A673 (cell line): ENCODE measurements at regions not wholly inside any gene's neighbourhood (a gene's known extent, or its start where the extent isn't known, plus 50 kb on each side); places are given as distances from the start of the nearest gene placed in this dataset.

Source experiments
- BruUV-seq: library from RNA; stranded (reverse); fragments of 400-500 nt; replicated peaks from 2 replicates; lab custom pipeline; 2021; lab: Mats Ljungman, UMichigan
- CTCF ChIA-PET: fragments of 300-600 bp; sonication (Branson Sonifier 250); formaldehyde crosslinking; loops from one replicate; lab custom pipeline; 2022; ENCODE audit warnings: antibody characterized with exemption; lab: Charles Lee
- POLR2A ChIA-PET: fragments of 300-600 bp; sonication (Branson Sonifier 250); formaldehyde crosslinking; loops from one replicate; lab custom pipeline; 2022; ENCODE audit warnings: antibody characterized with exemption; ENCODE audit not compliant: low non-redundant PET; lab: Charles Lee
- DNase-seq: peaks from one replicate; pipeline ENCODE4 v3.0.0-alpha.2; 2015; ENCODE audit warnings: low spot score
- H3K27ac ChIP-seq: fragments of 200-600 bp; sonication (generic); 2 replicates; pipeline ENCODE4 v1.5.1; 2016; ENCODE audit warnings: mixed run types, low read depth, mild to moderate bottlenecking, mixed read lengths, antibody characterized with exemption, low read length; ENCODE audit not compliant: poor library complexity, severe bottlenecking
- H3K27me3 ChIP-seq: fragments of 200-600 bp; sonication (generic); replicated peaks from 2 replicates; pipeline ENCODE4 v1.6.1; 2017; ENCODE audit warnings: mixed run types, low read depth, mild to moderate bottlenecking, mixed read lengths, antibody characterized with exemption, low read length; ENCODE audit not compliant: insufficient read depth, poor library complexity
- H3K36me3 ChIP-seq: fragments of 200-600 bp; sonication (generic); 2 replicates; pipeline ENCODE4 v1.6.1; 2016; ENCODE audit warnings: mixed run types, mild to moderate bottlenecking, mixed read lengths, antibody characterized with exemption, low read length; ENCODE audit not compliant: insufficient read depth, poor library complexity, severe bottlenecking
- H3K4me1 ChIP-seq: fragments of 200-600 bp; sonication (generic); 2 replicates; pipeline ENCODE4 v1.6.1; 2017; ENCODE audit warnings: mixed run types, mild to moderate bottlenecking, mixed read lengths, antibody characterized with exemption, low read length; ENCODE audit not compliant: insufficient read depth, poor library complexity, severe bottlenecking
- H3K4me3 ChIP-seq: fragments of 200-600 bp; sonication (generic); 2 replicates; pipeline ENCODE4 v1.5.1; 2016; ENCODE audit warnings: low read depth, mixed run types, mild to moderate bottlenecking, mixed read lengths, low read length; ENCODE audit not compliant: poor library complexity, severe bottlenecking
- H3K9me3 ChIP-seq: fragments of 200-600 bp; sonication (generic); 2 replicates; pipeline ENCODE4 v1.6.1; 2016; ENCODE audit warnings: mixed run types, low read depth, mild to moderate bottlenecking, mixed read lengths, antibody characterized with exemption, low read length; ENCODE audit not compliant: poor library complexity, severe bottlenecking
- EZH2 ChIP-seq: fragments of 200-600 bp; sonication (generic); IDR thresholded peaks from 2 replicates; pipeline ENCODE4 v1.6.1; 2017; ENCODE audit warnings: borderline replicate concordance, low read depth, mild to moderate bottlenecking, mixed read lengths, antibody characterized with exemption, low read length; ENCODE audit not compliant: poor library complexity, severe bottlenecking
- intact Hi-C: fragments of 100-400 bp; cut with micrococcal nuclease; formaldehyde crosslinking; loops from one replicate; pipeline ENCODE4 v1.10.0; 2022; ENCODE audit not compliant: unreplicated experiment
- TF ChIP-seq, protein P1 (sequence below): fragments of 300-800, 200-600 bp; sonication (generic); conservative IDR thresholded peaks from 2 replicates; pipeline ENCODE4 v1.5.1; 2017; ENCODE audit warnings: low read depth, mild to moderate bottlenecking, antibody characterized with exemption, low read length, moderate library complexity, mixed read lengths

DNA sequence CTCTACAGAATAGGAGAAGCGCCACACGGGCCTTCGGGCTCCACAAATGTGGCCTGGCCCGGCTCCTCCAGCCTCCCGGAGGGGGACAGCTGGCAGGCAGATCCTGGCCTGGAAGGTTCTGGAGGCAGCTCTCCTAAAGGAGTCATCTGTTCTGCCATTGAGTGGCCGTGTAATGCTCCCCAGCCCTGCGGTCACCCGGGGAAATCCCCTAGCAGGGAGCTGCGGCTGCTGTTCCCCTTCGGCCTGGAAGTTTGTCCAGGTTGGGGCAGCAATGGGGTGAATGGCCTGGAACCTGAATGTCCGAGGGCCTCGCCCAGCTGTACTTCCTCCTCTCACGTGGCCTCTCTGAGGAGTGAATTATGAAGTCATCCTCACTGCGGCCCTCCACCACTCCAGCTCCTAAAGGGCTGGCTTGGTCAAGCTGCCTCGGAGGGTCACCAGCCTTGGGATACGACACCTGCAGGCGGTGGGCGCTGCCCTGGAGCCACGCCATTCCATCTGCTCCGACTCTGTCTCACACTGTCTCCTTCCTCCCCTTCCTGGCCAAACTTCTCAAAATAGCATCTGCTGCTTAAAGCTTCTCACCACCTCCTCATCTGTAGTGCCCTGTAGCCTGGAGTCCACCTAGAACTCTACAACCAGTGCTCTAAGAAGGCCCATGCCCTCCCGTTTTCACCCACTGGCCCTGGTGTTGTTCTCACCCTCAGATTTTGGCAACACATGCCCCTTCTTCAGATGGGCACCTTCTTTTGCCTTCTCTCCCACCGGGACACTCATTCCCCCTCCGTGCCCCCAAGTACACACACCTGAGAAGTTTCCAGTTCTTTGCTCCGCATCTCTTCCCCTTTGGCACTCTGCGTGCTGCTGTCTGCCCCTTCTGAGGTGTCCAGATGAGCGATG is 54.4 kb upstream of the TMPRSS2 start:
- Histone ChIP-seq H3K27me3 (no peaks in the 10 kb centered on the region), H3K9me3 (no peaks in the 10 kb centered on the region), H3K4me1 (no peaks in the 10 kb centered on the region), H3K36me3 (no peaks in the 10 kb centered on the region), H3K4me3 (no peak overlapping the region), H3K27ac (no peak overlapping the region)
- no peak for TF ChIP-seq EZH2
- TF ChIP-seq, protein P1, sequence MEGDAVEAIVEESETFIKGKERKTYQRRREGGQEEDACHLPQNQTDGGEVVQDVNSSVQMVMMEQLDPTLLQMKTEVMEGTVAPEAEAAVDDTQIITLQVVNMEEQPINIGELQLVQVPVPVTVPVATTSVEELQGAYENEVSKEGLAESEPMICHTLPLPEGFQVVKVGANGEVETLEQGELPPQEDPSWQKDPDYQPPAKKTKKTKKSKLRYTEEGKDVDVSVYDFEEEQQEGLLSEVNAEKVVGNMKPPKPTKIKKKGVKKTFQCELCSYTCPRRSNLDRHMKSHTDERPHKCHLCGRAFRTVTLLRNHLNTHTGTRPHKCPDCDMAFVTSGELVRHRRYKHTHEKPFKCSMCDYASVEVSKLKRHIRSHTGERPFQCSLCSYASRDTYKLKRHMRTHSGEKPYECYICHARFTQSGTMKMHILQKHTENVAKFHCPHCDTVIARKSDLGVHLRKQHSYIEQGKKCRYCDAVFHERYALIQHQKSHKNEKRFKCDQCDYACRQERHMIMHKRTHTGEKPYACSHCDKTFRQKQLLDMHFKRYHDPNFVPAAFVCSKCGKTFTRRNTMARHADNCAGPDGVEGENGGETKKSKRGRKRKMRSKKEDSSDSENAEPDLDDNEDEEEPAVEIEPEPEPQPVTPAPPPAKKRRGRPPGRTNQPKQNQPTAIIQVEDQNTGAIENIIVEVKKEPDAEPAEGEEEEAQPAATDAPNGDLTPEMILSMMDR, result no peak
- CTCF ChIA-PET, result no interaction called here
- DNase-seq, result no peak
- intact Hi-C loops, result no loop called here
- no TSS peak for BruUV-seq
- POLR2A ChIA-PET, result no interaction called here

DNA sequence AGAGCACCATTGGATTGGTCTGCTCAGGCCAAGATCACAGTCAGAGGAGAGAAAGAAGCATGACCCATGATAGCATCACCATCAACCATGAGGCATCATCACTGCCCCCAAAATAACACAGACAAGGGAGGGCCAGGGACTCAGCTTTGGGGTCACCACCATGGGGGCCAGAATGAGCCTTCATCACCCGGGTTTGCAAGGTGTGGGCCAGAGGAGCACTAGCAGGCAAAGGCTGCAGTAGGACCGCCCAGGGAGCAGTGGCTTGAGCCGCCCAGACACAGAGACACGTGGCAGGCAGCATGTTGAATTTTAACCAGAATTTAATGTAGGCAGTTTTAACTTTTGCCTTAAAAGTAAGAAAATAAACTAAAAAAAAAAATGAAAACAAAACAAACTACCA is 53.7 kb upstream of the TMPRSS2 start:
- H3K9me3 ChIP-seq, result no peaks in the 10 kb centered on the region
- BruUV-seq, result no TSS peak
- no peaks in the 10 kb centered on the region for H3K27me3 ChIP-seq
- H3K4me3 ChIP-seq, result no peak overlapping the region
- H3K27ac ChIP-seq, result no peak overlapping the region
- H3K4me1 ChIP-seq, result no peaks in the 10 kb centered on the region
- no peaks in the 10 kb centered on the region for H3K36me3 ChIP-seq
- TF ChIP-seq, protein P1, result no peak
- no peak for TF ChIP-seq EZH2
- CTCF ChIA-PET, result no interaction called here
- intact Hi-C loops, result no loop called here
- DNase-seq, result no peak
- POLR2A ChIA-PET, result no interaction called here

DNA sequence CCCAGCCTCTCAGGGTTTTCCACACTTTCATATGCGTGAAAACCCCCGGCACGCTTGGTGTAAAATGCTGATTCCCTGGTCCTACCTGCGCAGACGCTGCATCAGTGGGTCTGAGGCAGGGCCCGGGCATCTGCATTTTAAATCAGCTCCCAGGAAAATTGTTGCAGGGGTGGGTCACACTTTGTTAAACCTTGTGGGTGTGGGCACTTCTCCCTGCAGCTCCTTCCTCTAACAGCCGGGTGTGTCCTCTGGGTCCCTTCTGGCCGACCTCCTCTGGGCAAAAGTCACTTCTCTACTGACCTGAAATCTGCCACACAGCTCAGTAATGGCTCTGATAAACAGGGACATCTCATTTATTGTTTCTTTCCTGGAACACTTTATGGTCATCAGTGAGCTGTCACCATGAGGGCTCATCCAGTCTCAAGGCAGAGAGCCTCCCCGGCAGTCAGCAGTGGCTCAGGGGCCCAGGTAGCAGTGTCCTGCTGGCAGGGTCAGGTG is 52.8 kb upstream of the TMPRSS2 start:
- POLR2A ChIA-PET, result no interaction called here
- Histone ChIP-seq H3K4me3 (no peak overlapping the region), H3K27me3 (no peaks in the 10 kb centered on the region), H3K4me1 (no peaks in the 10 kb centered on the region), H3K36me3 (no peaks in the 10 kb centered on the region), H3K9me3 (no peaks in the 10 kb centered on the region), H3K27ac (no peak overlapping the region)
- DNase-seq, result no peak
- BruUV-seq, result no TSS peak
- intact Hi-C loops, result no loop called here
- no peak for TF ChIP-seq EZH2
- TF ChIP-seq, protein P1, result no peak
- CTCF ChIA-PET, result no interaction called here
